ENCODE measurements at regions not wholly inside any gene's neighbourhood (a gene's known extent, or its start where the extent isn't known, plus 50 kb on each side); places are given as distances from the start of the nearest gene placed in this dataset.

- DNase-seq: no peak
Observed at GRCh38 chr7:124489082-124489819, 276.3 kb downstream of the GPR37 start.

- no peak for DNase-seq
Observed at GRCh38 chr7:124482229-124482628, 283.4 kb downstream of the GPR37 start.

GRCh38 chr7:124480821-124481290 lies 284.7 kb downstream of the GPR37 start:
- DNase-seq: no peak

GRCh38 chr7:124480036-124480820 lies 285.4 kb downstream of the GPR37 start:
- DNase-seq: no peak

- no peak for DNase-seq
Observed at GRCh38 chr7:124462249-124462648, 303.3 kb downstream of the GPR37 start.

- no peak for DNase-seq
Observed at GRCh38 chr7:124460555-124460954, 305.0 kb downstream of the GPR37 start.

GRCh38 chr7:124460056-124460450 lies 305.5 kb downstream of the GPR37 start:
- DNase-seq: no peak

- DNase-seq: no peak
Observed at GRCh38 chr7:124459101-124460055, 306.2 kb downstream of the GPR37 start.

- no peak for DNase-seq
Observed at GRCh38 chr7:124457841-124458240, 307.8 kb downstream of the GPR37 start.

- DNase-seq: no peak
Observed at GRCh38 chr7:124456286-124456685, 309.3 kb downstream of the GPR37 start.

- no peak for DNase-seq
Observed at GRCh38 chr7:124452186-124452585, 313.4 kb downstream of the GPR37 start.

GRCh38 chr7:124449896-124450295 lies 315.7 kb downstream of the GPR37 start:
- no peak for DNase-seq

- DNase-seq: no peak
Observed at GRCh38 chr7:124444696-124445480, 320.7 kb downstream of the GPR37 start.

GRCh38 chr7:124443762-124444161 lies 321.8 kb downstream of the GPR37 start:
- DNase-seq: no peak

GRCh38 chr7:124440081-124440480 lies 325.5 kb downstream of the GPR37 start:
- DNase-seq: no peak

GRCh38 chr7:124432009-124432578 lies 333.5 kb downstream of the GPR37 start:
- no peak for DNase-seq

- no peak for DNase-seq
Observed at GRCh38 chr7:124429923-124430322, 335.7 kb downstream of the GPR37 start.

- DNase-seq: no peak
Observed at GRCh38 chr7:124428781-124429180, 336.8 kb downstream of the GPR37 start.

- DNase-seq: no peak
Observed at GRCh38 chr7:124426621-124427020, 339.0 kb downstream of the GPR37 start.

GRCh38 chr7:124423863-124424262 lies 341.7 kb downstream of the GPR37 start:
- no peak for DNase-seq

- DNase-seq: no peak
Observed at GRCh38 chr7:124422081-124422480, 343.5 kb downstream of the GPR37 start.

- DNase-seq: no peak
Observed at GRCh38 chr7:124420367-124420766, 345.2 kb downstream of the GPR37 start.

Measured in T1000 (cell line).